NCI-H2107 (cell line): ENCODE measurements at regions not wholly inside any gene's neighbourhood (a gene's known extent, or its start where the extent isn't known, plus 50 kb on each side); places are given as distances from the start of the nearest gene placed in this dataset.

ENCODE experiments used
- DNase-seq: peaks from one replicate; lab custom pipeline; 2025; lab: John Stamatoyannopoulos, UW

- no peak for DNase-seq
These were observed 52.9 kb upstream of the IRX1 start for GRCh38 chr5:3542769-3543168.

GRCh38 chr5:3542158-3542557 lies 53.5 kb upstream of the IRX1 start:
- DNase-seq: no peak

GRCh38 chr5:3538886-3539285 lies 56.7 kb upstream of the IRX1 start:
- DNase-seq: no peak

- DNase-seq: no peak
These were observed 57.7 kb upstream of the IRX1 start for GRCh38 chr5:3537942-3538341.

GRCh38 chr5:3535414-3536211 lies 60.0 kb upstream of the IRX1 start:
- no peak for DNase-seq

- DNase-seq: no peak
These were observed 60.6 kb upstream of the IRX1 start for GRCh38 chr5:3534997-3535396.

- DNase-seq: no peak
These were observed 64.2 kb upstream of the IRX1 start for GRCh38 chr5:3531320-3531986.

- DNase-seq: no peak
These were observed 65.4 kb upstream of the IRX1 start for GRCh38 chr5:3530251-3530650.

GRCh38 chr5:3526551-3527185 lies 69.0 kb upstream of the IRX1 start:
- DNase-seq: no peak

GRCh38 chr5:3522491-3522890 lies 73.1 kb upstream of the IRX1 start:
- no peak for DNase-seq

- DNase-seq: no peak
These were observed 77.1 kb upstream of the IRX1 start for GRCh38 chr5:3518576-3518975.

- DNase-seq: no peak
These were observed 77.6 kb upstream of the IRX1 start for GRCh38 chr5:3518051-3518450.

GRCh38 chr5:3517348-3517747 lies 78.3 kb upstream of the IRX1 start:
- DNase-seq: no peak

- no peak for DNase-seq
These were observed 83.1 kb upstream of the IRX1 start for GRCh38 chr5:3512361-3513095.

- DNase-seq: no peak
These were observed 83.7 kb upstream of the IRX1 start for GRCh38 chr5:3511934-3512333.

- DNase-seq: no peak
These were observed 84.1 kb upstream of the IRX1 start for GRCh38 chr5:3511519-3511918.

- DNase-seq: no peak
These were observed 84.8 kb upstream of the IRX1 start for GRCh38 chr5:3510642-3511417.

- DNase-seq: no peak
These were observed 86.3 kb upstream of the IRX1 start for GRCh38 chr5:3509290-3509689.

GRCh38 chr5:3508395-3508794 lies 87.2 kb upstream of the IRX1 start:
- DNase-seq: no peak

GRCh38 chr5:3490957-3491507 lies 104.6 kb upstream of the IRX1 start:
- DNase-seq: no peak

- no peak for DNase-seq
These were observed 106.3 kb upstream of the IRX1 start for GRCh38 chr5:3489239-3489843.
